GM12864 (cell line): ENCODE measurements at regions not wholly inside any gene's neighbourhood (a gene's known extent, or its start where the extent isn't known, plus 50 kb on each side); places are given as distances from the start of the nearest gene placed in this dataset.

Experiments
- DNase-seq: peaks from one replicate; pipeline ENCODE4 v3.0.0-alpha.2; 2011; ENCODE audit warnings: low read depth
- H3K4me3 ChIP-seq: 2 replicates; pipeline ENCODE4 v1.5.1; 2011; ENCODE audit warnings: mild to moderate bottlenecking, low read depth, low read length, control low read depth
- TF ChIP-seq, protein P1 (sequence below): IDR thresholded peaks from 2 replicates; pipeline ENCODE4 v1.5.1; 2011; ENCODE audit warnings: low read depth, mild to moderate bottlenecking, moderate library complexity, low read length, control low read depth, inconsistent platforms; ENCODE audit errors: missing control alignments

DNA sequence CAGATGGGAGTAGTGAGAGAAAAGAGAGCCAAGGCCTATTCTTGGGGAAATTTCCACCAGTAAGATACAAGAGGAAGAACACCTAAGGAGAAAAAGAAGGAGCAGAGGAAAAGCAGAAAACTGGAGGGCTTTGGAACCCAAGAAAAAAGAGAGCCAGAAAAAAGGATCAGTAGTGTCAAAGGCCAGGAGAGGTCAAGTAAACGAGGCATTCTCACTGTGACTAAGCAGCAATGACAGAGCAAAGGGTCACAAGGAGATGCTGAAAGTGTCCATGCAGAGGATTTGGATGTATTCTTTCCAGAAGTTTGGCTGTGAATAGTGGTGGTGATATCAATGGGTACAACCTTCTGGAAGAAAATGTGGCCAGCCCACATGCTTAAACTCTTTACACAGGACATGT lies 109.5 kb downstream of the DYNAP start:
- TF ChIP-seq, protein P1, sequence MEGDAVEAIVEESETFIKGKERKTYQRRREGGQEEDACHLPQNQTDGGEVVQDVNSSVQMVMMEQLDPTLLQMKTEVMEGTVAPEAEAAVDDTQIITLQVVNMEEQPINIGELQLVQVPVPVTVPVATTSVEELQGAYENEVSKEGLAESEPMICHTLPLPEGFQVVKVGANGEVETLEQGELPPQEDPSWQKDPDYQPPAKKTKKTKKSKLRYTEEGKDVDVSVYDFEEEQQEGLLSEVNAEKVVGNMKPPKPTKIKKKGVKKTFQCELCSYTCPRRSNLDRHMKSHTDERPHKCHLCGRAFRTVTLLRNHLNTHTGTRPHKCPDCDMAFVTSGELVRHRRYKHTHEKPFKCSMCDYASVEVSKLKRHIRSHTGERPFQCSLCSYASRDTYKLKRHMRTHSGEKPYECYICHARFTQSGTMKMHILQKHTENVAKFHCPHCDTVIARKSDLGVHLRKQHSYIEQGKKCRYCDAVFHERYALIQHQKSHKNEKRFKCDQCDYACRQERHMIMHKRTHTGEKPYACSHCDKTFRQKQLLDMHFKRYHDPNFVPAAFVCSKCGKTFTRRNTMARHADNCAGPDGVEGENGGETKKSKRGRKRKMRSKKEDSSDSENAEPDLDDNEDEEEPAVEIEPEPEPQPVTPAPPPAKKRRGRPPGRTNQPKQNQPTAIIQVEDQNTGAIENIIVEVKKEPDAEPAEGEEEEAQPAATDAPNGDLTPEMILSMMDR: no peak
- H3K4me3 ChIP-seq: no peak overlapping the region

DNA sequence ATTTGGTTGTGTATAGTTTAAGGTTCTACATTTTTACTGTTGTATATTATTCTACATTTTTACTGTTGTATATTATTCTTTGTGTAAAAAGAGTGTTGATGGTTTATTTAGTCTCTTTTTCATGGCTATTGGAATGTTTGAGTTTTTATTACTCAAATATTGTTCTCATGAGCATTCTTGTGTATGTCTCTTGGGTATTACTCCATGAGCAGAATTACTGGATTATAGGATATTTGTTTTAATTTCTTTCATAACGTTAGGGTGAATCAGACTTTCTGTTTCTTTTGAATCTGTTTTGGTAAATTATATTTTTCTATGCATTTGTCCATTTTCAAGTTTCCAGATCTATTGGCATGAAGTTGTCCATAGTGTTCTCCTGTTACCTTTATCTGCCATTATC lies 111.6 kb downstream of the DYNAP start:
- no peak for DNase-seq
- H3K4me3 ChIP-seq: no peak overlapping the region
- TF ChIP-seq, protein P1: no peak

More for the DNA sequence above, 109.5 kb downstream of the DYNAP start:
- no peak for DNase-seq

DNA sequence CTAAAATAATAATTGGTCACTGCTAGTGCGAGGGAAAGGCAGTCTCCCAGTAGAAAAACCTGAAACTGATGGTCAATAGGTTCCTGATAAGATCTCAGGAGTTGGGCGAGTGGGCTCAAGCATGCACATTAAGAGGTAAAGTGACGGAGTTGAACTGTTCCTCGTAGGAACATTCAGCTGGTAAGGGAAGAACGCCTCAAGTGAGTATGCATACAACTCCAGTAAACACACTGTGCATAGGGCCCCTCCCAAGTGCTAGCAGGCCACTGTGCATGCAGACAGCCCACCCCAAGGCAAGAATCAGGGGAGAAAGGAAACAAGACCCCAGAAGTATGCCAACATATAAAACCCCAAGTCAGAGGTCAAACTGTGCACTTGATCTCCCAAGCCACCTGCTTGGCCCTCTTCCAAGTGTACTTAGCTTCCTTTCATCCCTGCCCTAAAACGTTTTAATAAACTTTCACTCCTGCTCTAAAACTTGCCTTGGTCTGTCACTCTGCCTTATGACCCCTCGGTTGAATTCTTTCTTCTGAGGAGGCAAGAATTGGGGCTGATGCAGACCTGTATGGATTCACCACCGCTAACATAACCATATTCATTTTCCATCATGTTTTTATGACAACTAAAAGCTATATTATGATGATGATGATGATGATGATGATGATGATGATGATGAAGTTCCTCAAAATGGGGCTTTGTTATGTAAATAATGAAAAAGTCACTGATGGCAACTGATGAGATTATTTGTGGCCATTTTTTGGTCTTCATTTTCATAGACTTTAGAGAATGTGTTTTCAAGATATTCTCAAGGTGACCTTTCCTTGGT lies 118.0 kb upstream of the RAB27B start:
- TF ChIP-seq, protein P1: no peak
- no peak for DNase-seq
- H3K4me3 ChIP-seq: no peak overlapping the region

DNA sequence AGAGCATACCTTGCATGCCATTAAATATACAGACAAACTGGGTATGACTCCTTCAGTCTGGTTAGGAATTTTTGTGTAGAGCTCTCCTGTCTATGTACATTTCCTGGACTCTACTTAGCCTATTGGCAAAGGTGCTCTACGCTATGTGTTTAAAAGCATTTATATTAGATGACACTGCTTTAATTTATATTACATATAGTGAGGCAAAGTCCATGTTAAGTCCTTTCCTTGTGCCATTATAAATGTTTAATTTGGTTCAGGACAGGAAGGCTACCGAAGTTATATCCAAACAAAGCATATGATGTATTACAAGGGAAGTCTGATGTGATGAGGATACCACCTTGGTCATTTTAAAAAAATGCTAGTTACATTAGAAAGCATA lies 117.4 kb upstream of the RAB27B start:
- H3K4me3 ChIP-seq: no peak overlapping the region
- TF ChIP-seq, protein P1: no peak
- DNase-seq: no peak

DNA sequence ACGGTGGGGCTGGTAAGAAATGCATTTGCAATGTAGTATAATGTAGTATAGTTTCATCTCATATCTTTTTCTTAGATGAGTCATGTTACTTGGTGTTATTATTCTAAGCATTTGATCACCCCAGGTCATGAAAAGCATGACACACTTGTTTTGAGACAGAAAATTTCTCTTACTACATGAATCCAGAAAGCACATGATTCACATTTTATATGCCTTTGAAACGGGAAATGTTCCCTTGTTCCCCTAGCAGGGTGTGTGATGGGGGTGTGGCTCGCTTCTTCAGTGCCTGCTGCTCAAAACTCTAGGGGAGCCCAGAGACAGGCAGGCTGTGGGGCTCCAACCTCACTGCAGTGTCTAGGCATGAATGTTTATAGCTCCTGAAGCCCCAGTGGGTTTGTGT lies 116.0 kb upstream of the RAB27B start:
- TF ChIP-seq, protein P1: no peak
- DNase-seq: no peak
- H3K4me3 ChIP-seq: no peak overlapping the region

DNA sequence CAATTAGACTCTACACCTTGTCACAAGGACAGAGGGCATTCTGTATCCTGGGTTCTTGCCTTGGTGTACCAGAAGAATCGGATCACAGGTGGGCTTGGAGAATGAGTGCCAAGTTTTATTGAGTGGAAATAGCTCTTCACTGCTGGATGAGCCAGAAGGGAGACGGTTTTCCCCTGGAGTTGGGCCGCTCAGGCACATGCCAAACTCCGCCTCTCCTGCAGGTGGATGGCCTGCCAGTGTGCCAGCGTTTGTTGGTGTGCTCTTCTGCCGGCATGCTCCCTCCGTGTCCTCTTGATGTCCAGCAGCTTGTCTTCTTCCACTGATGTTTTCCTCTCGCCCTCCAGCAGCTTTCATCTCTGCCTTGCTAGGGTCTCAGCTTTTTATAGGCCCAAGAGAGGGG lies 115.5 kb upstream of the RAB27B start:
- no peak overlapping the region for H3K4me3 ChIP-seq
- TF ChIP-seq, protein P1: no peak
- DNase-seq: no peak

DNA sequence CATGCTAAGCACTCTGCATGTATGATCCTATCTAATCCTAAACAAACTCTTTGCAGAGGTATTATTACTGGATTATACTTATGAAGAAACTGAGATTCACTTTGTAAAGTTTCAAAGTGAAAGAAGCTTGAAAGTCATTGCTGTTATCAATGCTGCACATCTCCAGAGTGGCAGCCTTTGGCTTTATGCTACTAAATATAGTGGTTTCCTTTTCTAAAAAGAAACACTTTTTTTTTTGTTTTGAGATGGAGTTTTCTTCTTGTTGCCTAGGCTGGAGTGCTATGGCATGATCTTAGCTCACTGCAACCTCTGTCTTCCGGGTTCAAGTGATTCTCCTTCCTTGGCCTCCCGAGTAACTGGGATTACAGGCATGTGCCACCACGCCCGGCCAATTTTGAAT lies 114.9 kb upstream of the RAB27B start:
- DNase-seq: no peak
- H3K4me3 ChIP-seq: no peak overlapping the region
- TF ChIP-seq, protein P1: no peak
